Stimulated activated CD4-positive, alpha-beta T cell treated with anti-CD3 and anti-CD28 coated beads, Interleukin-1b, Interleukin-23, amount 100 ng/mL, for 4 hours (primary cell): ENCODE measurements at regions not wholly inside any gene's neighbourhood (a gene's known extent, or its start where the extent isn't known, plus 50 kb on each side); places are given as distances from the start of the nearest gene placed in this dataset.

ENCODE experiments used
- DNase-seq, 2 donors: peaks; one replicate each; pipeline ENCODE4 v3.0.0-alpha.2; 2020; ENCODE audit warnings: low read depth in 2 of 2

- no peak for DNase-seq
Observed at GRCh38 chr3:177811835-177812234, 614.6 kb upstream of the TBL1XR1 start.

GRCh38 chr3:177812492-177812891 is 615.2 kb upstream of the TBL1XR1 start:
- no peak for DNase-seq

- no peak for DNase-seq
Observed at GRCh38 chr3:177813322-177813721, 616.0 kb upstream of the TBL1XR1 start.

- DNase-seq = no peak
Observed at GRCh38 chr3:177816667-177817208, 619.5 kb upstream of the TBL1XR1 start.

GRCh38 chr3:177817751-177818150 is 620.5 kb upstream of the TBL1XR1 start:
- no peak for DNase-seq

GRCh38 chr3:177818712-177819240 is 621.5 kb upstream of the TBL1XR1 start:
- DNase-seq = no peak

- no peak for DNase-seq
Observed at GRCh38 chr3:177820683-177821316, 623.5 kb upstream of the TBL1XR1 start.

GRCh38 chr3:177822681-177823096 is 625.4 kb upstream of the TBL1XR1 start:
- DNase-seq = no peak

GRCh38 chr3:177823701-177824189 is 626.5 kb upstream of the TBL1XR1 start:
- no peak for DNase-seq

- DNase-seq = no peak
Observed at GRCh38 chr3:177824190-177824786, 627.0 kb upstream of the TBL1XR1 start.

- DNase-seq = no peak
Observed at GRCh38 chr3:177824841-177825240, 627.6 kb upstream of the TBL1XR1 start.

GRCh38 chr3:177826253-177826652 is 629.0 kb upstream of the TBL1XR1 start:
- DNase-seq = no peak

- no peak for DNase-seq
Observed at GRCh38 chr3:177827511-177828207, 630.4 kb upstream of the TBL1XR1 start.

GRCh38 chr3:177828208-177828565 is 630.9 kb upstream of the TBL1XR1 start:
- no peak for DNase-seq

GRCh38 chr3:177830411-177830849 is 633.1 kb upstream of the TBL1XR1 start:
- no peak for DNase-seq

- DNase-seq = no peak
Observed at GRCh38 chr3:177831361-177831760, 634.1 kb upstream of the TBL1XR1 start.

- DNase-seq = no peak
Observed at GRCh38 chr3:177832880-177833279, 635.6 kb upstream of the TBL1XR1 start.

GRCh38 chr3:177833332-177833731 is 636.0 kb upstream of the TBL1XR1 start:
- no peak for DNase-seq

- no peak for DNase-seq
Observed at GRCh38 chr3:177835008-177835407, 637.7 kb upstream of the TBL1XR1 start.

GRCh38 chr3:177835917-177836316 is 638.6 kb upstream of the TBL1XR1 start:
- DNase-seq = no peak

GRCh38 chr3:177836671-177837070 is 639.4 kb upstream of the TBL1XR1 start:
- no peak for DNase-seq

GRCh38 chr3:177837951-177838655 is 640.8 kb upstream of the TBL1XR1 start:
- DNase-seq = no peak
